HCT116 (cell line): ENCODE measurements at regions not wholly inside any gene's neighbourhood (a gene's known extent, or its start where the extent isn't known, plus 50 kb on each side); places are given as distances from the start of the nearest gene placed in this dataset.

Source experiments
- CEBPB ChIP-seq: IDR thresholded peaks from 2 replicates; pipeline ENCODE4 v1.6.1; 2012; ENCODE audit warnings: low read depth
- CTCF ChIP-seq, 3 experiments: fragments of 200-600 bp in 1 of 3; sonication (generic) in 1 of 3; IDR thresholded peaks in 2 of 3; conservative IDR thresholded peaks in 1 of 3; 2 replicates each; pipeline ENCODE4 v1.5.1; 2012 to 2017; ENCODE audit warnings: low read depth in 2 of 3, low read length in 2 of 3, antibody characterized with exemption in 1 of 3, borderline replicate concordance in 1 of 3, control low read depth in 1 of 3, mild to moderate bottlenecking in 1 of 3, mixed read lengths in 1 of 3, mixed run types in 1 of 3, moderate library complexity in 1 of 3; ENCODE audit not compliant: insufficient read depth in 1 of 3
- EGR1 ChIP-seq: IDR thresholded peaks from 2 replicates; pipeline ENCODE4 v1.6.1; 2012; ENCODE audit warnings: low read depth
- EZH2 ChIP-seq: fragments of 200-600 bp; sonication (generic); IDR thresholded peaks from 2 replicates; pipeline ENCODE4 v1.6.1; 2017; ENCODE audit warnings: antibody characterized with exemption, mixed run types
- EZH2phosphoT487 ChIP-seq: fragments of 200-600 bp; IDR thresholded peaks from 2 replicates; pipeline ENCODE4 v1.6.1; 2018; ENCODE audit warnings: antibody characterized with exemption, borderline replicate concordance
- MAX ChIP-seq: IDR thresholded peaks from 2 replicates; pipeline ENCODE4 v1.6.1; 2012
- POLR2A ChIP-seq: IDR thresholded peaks from 2 replicates; pipeline ENCODE4 v1.7.0; 2011; ENCODE audit warnings: borderline replicate concordance; ENCODE audit not compliant: insufficient read depth, insufficient read length; ENCODE audit errors: extremely low read depth
- POLR2AphosphoS5 ChIP-seq: IDR thresholded peaks from 2 replicates; pipeline ENCODE4 v1.6.1; 2011; ENCODE audit warnings: mild to moderate bottlenecking, low read depth, low read length, moderate library complexity
- REST ChIP-seq: IDR thresholded peaks from 2 replicates; pipeline ENCODE4 v1.6.1; 2012; ENCODE audit warnings: low read depth
- SP1 ChIP-seq: IDR thresholded peaks from 2 replicates; pipeline ENCODE4 v1.6.1; 2012; ENCODE audit warnings: low read depth
- ZNF274 ChIP-seq: fragments of 200-500 bp; sonication (Bioruptor generic); IDR thresholded peaks from 2 replicates; pipeline ENCODE4 v1.6.1; 2014; ENCODE audit warnings: mild to moderate bottlenecking, low read depth, low read length, inconsistent platforms

DNA sequence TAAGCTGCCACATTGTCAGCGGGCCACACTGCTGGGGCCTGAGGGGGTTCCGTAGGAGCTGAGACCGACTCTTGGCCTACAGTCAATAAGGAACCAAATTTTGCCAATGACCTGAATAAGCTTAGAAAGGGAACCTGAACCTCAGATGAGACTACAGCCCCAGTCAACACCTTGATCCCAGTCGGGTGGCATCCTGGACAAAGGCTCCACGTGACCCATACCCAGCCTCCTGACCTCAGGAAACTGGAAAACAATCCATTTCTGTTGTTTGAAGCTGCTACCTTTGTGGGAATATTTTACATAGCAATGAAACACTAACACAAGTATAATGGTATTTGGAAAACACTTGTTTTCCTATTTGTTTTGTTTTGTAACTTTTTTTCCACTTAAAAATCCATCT is 179.9 kb upstream of the RALGAPA2 start:
- TF ChIP-seq POLR2A (no peak), POLR2AphosphoS5 (no peak), EZH2phosphoT487 (no peak), CTCF (IDR thresholded peaks at IDR 0.05 in 2 of 3, conservative IDR thresholded peaks at IDR 0.05 in 1 of 3; ENCODE audit: borderline replicate concordance in 1 of 3, insufficient read depth in 1 of 3, low read depth in 2 of 3, low read length in 2 of 3) (no peak), REST (no peak), EGR1 (no peak), EZH2 (no peak), CEBPB (no peak), MAX (no peak), ZNF274 (no peak), SP1 (no peak)
